Bone marrow (tissue), 2 donors: ENCODE measurements at regions not wholly inside any gene's neighbourhood (a gene's known extent, or its start where the extent isn't known, plus 50 kb on each side); places are given as distances from the start of the nearest gene placed in this dataset.
"Not testable (repeated sequence)": the region's sequence is repeated elsewhere in the genome, so short reads cannot be mapped to it uniquely, and the experiment has no call there.

Source experiments
- DNase-seq, 2 donors: peaks; one replicate each; lab custom pipeline; 2025; lab: John Stamatoyannopoulos, UW

DNA sequence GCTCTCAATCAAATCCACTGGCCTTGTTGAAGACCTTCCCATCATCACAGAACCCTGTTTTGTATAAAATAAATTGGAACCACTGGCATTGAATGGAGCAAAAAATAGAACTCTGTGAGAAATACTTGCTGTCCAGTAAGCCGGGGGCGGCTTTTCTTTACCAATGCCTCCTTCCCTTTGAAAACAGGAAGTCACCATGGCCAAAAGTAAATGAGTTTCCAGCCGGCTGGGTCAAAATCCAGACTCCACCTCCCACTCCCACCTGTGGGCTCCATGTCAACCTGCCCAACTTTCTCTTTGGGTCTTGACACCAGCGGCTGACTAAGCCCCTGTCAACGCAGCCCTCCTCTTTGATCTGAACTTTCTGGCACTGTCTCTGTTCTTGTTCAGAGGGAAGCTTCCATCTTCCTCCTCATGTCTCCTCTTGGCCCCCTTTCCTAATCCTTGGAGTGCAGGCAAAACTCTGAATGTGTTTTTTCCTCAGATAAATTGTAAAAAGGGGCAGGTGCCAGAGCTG lies 95.2 kb downstream of the TFAP2C start:
- DNase-seq: no peak

DNA sequence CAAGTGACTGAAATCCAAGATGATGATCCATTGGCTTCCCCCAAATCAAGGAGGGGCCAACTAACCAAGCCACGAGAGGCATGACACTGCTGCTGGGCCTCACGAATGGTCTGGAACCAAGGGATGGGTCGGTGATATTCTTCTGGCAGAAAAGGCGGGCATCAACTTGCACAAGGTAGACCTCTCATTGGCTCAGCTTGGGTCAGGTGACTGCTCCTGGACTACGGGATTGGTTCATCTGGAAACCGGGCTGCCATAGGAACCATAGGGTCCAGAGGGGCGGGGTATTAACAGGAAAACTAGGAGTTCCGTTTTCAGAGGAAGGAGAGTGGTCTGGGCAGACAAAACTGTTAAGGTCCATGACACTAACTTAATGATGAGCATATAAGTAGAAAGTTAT lies 100.9 kb downstream of the TFAP2C start:
- DNase-seq: no peak

- DNase-seq: no peak
Measured at GRCh38 chr20:56730996-56731395, 101.9 kb downstream of the TFAP2C start.

DNA sequence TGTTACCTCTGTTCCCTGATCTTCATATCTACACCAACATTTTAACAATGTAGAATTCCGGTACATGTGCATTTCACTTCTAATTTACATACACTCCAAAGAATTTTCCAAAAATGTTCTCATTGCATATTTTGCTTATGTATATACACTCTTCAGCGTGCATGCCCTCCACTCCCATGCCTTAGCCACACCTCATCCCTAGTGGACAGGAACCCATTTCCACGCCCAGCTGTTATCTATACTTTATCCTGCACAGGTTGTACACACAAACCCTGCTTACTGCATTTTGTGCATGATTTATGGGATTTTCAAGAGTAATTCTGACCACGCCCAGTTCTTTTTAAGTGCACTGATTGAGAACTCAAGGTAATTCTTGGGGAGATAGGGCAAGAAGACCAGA lies 102.4 kb downstream of the TFAP2C start:
- DNase-seq: no peak

- no peak for DNase-seq
Measured at GRCh38 chr20:56733967-56734366, 104.9 kb downstream of the TFAP2C start.

DNA sequence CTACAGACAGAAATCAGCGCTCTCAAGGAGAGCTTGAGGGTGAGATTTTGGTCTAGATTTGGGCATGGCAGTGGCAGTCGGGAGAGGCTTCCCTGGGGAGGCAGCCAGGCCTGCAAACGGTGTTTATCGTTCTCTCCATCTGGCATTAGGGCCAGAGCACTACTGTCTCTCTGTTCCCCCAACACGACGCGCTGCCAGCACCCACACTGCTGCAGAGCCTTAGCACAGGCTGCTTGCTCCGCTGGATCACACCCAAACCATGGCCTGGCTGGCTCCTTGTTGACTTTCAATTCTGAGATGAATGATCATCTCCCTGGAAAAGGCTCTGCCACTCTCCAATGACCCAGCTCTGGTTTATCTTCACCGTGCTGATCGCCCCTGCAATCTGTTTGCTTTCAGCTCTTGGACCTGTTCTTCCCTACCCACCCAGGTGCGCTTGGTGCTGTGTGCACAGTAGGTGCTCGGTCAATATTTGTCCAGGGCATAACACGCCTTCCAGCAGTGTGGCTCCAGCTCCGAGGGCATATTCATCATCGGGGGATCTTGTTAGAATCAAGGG lies 106.1 kb downstream of the TFAP2C start:
- DNase-seq: no peak

DNA sequence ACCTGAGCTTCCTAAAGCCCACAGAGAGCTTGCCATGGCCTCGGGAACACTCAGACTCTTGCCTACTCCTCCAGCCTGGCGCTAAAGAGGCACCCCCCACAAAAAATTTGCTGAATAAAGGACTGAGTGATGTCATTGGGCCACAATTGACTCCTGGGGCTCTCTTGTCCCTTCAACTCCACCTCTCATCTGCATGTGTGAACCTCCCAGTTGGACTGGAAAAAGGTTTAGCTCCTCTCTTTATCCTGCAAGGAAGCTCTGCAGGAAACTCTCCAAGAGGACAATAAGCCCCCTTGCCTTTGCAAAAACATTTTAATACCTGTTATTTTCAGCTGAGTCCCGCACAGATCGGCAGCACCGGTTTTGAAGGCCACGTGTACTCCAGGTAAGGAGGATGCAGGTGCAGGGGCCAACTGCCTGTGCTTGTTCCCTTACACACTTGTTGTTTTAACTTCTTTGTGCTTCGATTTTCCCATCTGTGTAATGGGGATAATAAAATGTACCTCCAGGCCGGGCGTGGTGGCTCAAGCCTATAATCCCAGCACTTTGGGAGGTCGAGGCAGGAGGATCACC lies 107.3 kb downstream of the TFAP2C start:
- no peak for DNase-seq

DNA sequence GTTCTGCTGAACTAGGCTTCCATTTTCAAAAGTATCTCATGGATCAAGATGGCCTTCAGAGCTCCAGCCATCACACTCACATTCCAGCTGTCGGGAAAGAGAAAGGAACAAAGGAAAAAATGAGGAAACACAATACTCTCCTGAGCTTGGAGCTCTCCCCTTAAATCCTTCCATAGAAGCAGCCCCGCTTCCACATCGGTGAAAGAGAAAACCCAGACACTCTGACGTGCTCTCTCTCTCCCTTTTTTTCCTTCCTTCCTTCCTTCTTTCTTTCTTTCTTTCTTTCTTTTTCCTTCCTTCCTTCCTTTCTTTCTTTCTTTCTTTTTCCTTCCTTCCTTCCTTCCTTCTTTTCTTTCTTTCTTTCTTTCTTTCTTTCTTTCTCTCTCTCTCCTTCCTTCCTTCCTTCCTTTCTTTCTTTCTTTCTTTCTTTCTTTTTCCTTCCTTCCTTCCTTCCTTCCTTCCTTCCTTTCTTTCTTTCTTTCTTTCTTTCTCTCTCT lies 115.3 kb downstream of the TFAP2C start:
- not testable (repeated sequence) for DNase-seq

DNA sequence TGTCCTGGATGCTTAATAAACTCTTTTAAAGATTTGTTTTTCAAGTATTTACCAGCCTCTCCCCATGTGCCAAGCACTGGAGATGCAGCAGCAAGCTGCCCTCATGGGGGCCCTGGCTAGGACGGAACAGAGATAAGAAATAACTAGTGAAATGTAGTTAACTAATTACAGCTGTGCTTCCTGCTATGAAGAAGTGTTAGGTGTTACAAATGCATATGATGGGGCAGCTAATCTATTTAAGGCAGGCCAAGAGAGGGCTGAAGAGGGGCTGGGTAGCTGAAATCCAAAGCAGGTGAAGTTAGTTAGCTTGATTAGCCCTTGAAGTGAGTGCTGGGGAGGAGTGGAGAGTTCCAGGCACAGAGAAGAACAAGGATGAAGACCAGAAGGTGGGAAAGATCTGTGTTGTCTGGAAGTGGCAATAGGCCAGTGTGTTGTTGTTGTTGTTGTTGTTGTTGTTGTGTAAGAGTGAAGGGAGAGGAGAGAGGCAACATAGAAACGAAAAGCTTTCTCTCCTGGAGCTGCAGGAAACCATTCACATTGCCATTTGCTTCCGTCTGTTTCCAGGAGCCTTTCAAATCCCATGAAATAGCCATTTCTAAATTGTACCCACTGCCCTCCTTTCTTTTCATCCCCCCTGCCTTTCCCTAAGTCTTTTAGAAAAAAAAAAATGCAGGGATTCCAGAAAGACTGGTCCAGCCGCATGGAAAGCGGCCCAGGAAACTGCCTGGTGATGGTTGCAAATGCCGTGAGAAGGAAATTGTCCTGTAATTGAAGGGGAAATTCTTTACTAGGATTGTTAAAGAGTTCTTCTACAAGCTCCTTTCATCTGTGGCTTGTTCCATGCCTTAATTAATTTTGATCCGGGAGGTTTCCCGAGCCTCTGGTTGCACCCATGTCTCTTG lies 119.6 kb downstream of the TFAP2C start:
- no peak for DNase-seq

DNA sequence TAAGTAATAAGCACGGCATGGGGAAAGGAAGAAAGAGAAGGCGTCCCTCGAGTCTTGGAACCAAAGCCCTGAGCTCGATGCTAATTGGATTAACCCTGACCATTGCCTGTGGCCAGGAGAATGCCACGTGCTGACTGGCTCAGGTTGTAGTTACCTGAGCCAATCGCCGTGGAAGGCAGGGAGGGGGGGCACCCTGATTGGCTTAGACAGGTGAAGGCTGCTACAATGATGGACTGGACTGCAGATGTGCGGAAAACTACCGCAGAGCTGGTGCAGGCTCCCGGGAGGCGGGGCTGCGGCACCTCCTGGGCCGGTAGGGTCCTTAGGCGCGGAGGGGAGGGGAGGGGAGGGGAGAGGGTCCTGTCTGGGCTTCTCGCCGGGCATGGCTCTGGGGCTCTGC lies 121.3 kb downstream of the TFAP2C start:
- no peak for DNase-seq

DNA sequence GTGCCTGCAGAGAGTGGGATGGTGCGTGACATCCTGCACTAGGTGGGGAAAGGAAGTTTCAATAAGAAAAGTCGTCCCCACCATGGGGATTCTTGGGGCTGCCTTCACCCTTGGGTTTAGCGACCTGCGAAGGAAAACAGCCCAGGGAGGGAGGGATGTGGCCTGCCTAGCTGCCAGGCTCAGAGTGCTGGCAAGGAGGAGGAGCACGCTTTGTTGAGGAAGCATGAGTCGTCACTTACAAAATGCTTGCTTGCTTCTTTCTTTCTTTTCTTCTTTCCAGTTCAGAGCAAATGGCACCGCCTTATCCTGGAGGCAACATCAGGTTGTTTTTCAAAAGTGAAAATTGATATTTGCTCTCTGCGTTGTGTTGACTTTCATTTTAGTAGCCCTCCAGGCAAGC lies 123.2 kb downstream of the TFAP2C start:
- no peak for DNase-seq

DNA sequence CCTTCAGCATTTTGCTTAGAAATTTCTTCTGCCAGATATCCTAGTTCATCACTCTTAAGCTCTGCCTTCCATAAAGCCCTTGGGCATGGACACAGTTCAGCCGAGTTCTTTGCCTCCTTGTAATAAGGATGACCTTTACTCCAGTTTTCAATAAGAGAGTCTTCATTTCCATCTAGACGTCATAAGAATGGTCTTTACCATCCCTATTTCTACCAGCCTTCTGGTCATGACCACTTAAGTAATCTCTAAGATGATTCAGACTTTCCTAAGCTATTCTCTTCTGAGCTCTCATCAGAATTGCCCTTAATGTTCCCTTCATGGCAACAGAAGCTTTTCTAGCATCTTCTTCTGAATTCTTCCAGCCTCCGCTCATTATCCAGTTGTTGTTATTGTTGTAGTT lies 126.1 kb downstream of the TFAP2C start:
- no peak for DNase-seq

DNA sequence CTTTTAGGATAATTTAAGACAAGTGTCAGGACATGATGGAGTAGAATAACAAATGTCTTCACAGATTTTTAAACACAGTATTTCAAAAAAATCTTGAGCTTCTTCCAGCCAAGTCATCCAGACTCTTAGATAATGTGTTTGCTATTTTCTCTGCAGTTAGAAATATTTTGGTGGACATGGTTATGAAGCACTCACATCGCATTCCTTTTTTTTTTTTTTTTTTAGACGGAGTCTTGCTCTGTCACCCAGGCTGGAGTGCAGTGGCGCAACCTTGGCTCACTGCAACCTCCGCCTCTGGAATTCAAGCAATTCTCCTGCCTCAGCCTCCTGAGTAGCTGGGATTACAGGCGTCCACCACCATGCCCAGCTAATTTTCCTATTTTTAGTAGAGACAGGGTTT lies 127.6 kb downstream of the TFAP2C start:
- DNase-seq: not testable (repeated sequence)

DNA sequence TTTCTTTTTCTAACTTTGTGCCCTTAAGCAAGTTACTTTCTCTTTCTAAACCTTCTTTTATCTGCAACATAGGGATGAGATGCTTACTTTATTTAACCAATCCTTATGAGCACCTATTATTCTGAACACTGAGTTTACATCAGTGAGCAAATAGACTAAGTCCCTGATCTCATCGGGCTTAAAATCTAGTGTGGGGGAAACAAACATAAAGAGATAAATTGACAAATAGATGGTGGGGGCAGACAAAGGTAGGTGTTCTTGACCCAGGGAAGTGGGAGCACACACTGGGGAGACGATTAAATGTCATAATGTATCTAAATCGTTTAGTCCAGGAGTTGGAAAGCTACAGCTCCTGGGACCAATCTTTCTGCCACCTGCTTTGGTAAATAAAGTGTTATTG lies 129.6 kb downstream of the TFAP2C start:
- no peak for DNase-seq

GRCh38 chr20:56759741-56760278 lies 130.7 kb downstream of the TFAP2C start:
- DNase-seq: no peak

DNA sequence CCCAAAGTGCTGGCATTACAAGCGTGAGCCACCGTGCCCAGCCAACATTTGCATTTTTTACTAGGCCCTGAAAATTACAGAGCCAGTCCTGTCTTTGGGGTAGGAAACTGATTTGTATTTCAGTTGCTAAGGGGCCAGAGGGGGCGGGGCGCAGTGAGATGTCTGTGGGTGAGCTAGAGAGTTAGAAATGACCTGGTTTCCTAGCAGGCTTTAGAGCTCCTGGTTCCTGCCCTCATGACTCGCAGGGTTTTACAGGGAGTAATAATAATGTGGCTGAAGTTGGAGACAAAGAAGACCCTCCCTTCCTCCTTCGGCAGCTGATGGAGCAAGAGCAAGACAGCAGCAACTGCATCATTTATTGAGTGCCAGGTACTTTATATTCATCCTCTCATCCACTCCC lies 131.5 kb downstream of the TFAP2C start:
- DNase-seq: no peak

- no peak for DNase-seq
Measured at GRCh38 chr20:56761393-56761792, 132.3 kb downstream of the TFAP2C start.

GRCh38 chr20:56762401-56762800 lies 133.3 kb downstream of the TFAP2C start:
- DNase-seq: no peak

- no peak for DNase-seq
Measured at GRCh38 chr20:56762829-56763228, 133.7 kb downstream of the TFAP2C start.

DNA sequence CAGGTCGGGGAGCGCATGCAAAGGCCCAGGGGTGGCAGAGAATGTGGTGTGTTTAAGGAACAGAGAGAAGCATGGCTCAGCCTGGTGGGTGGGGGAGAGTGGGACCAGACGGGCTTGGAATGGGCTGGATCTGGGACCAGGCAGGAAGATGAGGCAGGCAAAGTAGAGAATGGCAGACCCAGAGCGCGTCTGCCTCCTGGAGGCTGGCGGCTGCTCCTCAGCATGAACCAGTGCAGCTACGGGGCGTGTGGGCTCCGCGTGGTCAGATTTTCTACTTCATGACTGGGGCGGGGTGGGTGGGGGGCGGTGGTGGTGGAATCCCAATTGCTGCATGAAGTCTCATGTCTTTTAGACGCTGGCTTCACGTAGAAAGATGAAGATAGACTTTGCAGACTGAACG lies 135.6 kb downstream of the TFAP2C start:
- DNase-seq: no peak

- DNase-seq: no peak
Measured at GRCh38 chr20:56765172-56766073, 136.3 kb downstream of the TFAP2C start.

DNA sequence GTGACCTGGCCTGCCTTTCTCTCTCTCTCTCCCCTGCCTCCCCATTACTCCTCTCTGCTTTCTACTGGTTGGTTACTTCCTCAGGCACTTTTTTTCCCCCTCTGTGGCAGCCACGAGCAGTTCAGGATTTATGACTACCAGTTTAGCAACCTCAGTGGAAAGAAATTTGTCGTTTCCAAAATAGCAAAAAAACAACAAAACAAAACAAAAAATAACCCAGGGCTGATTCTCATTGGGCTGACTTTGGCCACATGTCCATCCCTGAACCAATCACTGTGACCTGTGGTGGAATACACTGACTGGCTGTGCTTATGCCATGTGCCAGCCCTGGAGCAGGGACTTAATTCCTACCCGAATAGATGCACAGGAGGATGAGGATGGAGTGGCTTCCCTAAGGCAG lies 137.4 kb downstream of the TFAP2C start:
- no peak for DNase-seq
